ENCODE measurements at regions not wholly inside any gene's neighbourhood (a gene's known extent, or its start where the extent isn't known, plus 50 kb on each side); places are given as distances from the start of the nearest gene placed in this dataset.

DNA sequence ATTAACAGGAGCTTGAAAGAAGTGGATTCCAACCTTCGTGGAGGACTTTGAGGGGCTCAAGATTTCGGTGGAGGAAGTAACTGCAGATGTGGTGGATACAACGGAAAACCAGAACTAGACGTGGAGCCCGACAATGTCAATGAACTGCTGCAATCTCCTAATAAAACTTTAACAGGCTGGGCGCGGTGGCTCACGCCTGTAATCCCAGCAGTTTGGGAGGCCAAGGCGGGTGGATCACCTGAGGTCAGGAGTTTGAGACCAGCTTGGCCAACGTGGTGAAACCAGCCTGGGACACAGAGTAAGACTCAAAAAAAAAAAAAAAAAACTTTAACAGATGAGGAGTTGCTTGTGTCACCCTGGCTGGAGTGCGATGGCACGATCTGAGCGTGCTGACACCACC, 477.8 kb upstream of the MKI67 start (continued):
- TF ChIP-seq CTCF (IDR thresholded peaks at IDR 0.05; ENCODE audit: low read depth, low read length, missing input control): no peak
- no peak for TF ChIP-seq FOXA1 (IDR thresholded peaks at IDR 0.05)

GRCh38 chr10:128605180-128605579, 479.0 kb upstream of the MKI67 start:
- TF ChIP-seq EGR1 (IDR thresholded peaks at IDR 0.05; ENCODE audit: low read depth in 2 of 2): no peak
- TF ChIP-seq FOXA1 (IDR thresholded peaks at IDR 0.05): no peak
- TF ChIP-seq SP1 (IDR thresholded peaks at IDR 0.05): no peak
- DNase-seq (ENCODE audit: low spot score): no peak
- H3K27me3 ChIP-seq (ENCODE audit: control insufficient read depth in 4 of 4, insufficient read depth in 4 of 4, low read length in 3 of 4): peaks cover 0 to 6% (median 0%) of the 10 kb centered on the region in 4 donors

DNA sequence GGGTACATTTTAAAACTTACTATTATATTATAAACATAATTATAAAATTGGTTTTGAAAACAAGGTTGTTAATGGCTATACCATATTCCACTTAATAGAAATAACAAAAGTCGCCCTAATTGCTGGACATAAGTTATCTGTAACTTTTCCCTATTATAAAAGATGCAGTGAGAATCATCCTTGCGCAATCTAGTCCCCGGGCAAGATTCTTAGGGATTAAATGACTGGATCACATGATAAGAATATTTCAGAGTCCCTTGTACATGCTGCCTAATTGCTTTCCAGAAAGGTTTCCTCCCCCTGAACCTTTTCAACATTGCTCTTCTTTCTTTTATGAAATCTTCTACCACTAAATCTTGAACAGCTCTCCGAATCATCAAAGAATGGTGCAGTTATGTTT, 479.8 kb upstream of the MKI67 start:
- no peak overlapping the region for H3K4me3 ChIP-seq (ENCODE audit: low read depth in 1 of 3, low read length in 3 of 3)
- no peaks in the 10 kb centered on the region for H3K4me1 ChIP-seq (ENCODE audit: control insufficient read depth in 4 of 4, insufficient read depth in 4 of 4, low read length in 3 of 4)
- H3K36me3 ChIP-seq (ENCODE audit: control insufficient read depth in 4 of 4, insufficient read depth in 3 of 4, low read depth in 1 of 4, low read length in 3 of 4): no peaks in the 10 kb centered on the region
- H3K9ac ChIP-seq (ENCODE audit: low read depth in 1 of 2, low read length in 2 of 2): no peak overlapping the region
- WGBS: 81% methylated on average over 4 of the region's 4 CpGs
- DNase-seq (ENCODE audit: low spot score): no peak
- no peak overlapping the region for H3K27ac ChIP-seq (ENCODE audit: low read depth in 1 of 2, low read length in 2 of 2)
- TF ChIP-seq SP1 (IDR thresholded peaks at IDR 0.05): no peak
- TF ChIP-seq CTCF (IDR thresholded peaks at IDR 0.05; ENCODE audit: low read depth, low read length, missing input control): no peak
- TF ChIP-seq HNF4A (conservative IDR thresholded peaks at IDR 0.05): no peak
- TF ChIP-seq TAF1 (conservative IDR thresholded peaks at IDR 0.05): no peak
- no peak for TF ChIP-seq HNF4G (IDR thresholded peaks at IDR 0.05)
- no peak for TF ChIP-seq EGR1 (IDR thresholded peaks at IDR 0.05; ENCODE audit: low read depth in 2 of 2)
- no peak for TF ChIP-seq GABPA (IDR thresholded peaks at IDR 0.05 in 1 of 2, conservative IDR thresholded peaks at IDR 0.05 in 1 of 2)
- no peak for TF ChIP-seq FOXA2 (IDR thresholded peaks at IDR 0.05)
- no peak for TF ChIP-seq MAX (IDR thresholded peaks at IDR 0.05)
- no peak for TF ChIP-seq YY1 (IDR thresholded peaks at IDR 0.05)
- no peak for TF ChIP-seq JUND (IDR thresholded peaks at IDR 0.05)
- TF ChIP-seq, protein P1, sequence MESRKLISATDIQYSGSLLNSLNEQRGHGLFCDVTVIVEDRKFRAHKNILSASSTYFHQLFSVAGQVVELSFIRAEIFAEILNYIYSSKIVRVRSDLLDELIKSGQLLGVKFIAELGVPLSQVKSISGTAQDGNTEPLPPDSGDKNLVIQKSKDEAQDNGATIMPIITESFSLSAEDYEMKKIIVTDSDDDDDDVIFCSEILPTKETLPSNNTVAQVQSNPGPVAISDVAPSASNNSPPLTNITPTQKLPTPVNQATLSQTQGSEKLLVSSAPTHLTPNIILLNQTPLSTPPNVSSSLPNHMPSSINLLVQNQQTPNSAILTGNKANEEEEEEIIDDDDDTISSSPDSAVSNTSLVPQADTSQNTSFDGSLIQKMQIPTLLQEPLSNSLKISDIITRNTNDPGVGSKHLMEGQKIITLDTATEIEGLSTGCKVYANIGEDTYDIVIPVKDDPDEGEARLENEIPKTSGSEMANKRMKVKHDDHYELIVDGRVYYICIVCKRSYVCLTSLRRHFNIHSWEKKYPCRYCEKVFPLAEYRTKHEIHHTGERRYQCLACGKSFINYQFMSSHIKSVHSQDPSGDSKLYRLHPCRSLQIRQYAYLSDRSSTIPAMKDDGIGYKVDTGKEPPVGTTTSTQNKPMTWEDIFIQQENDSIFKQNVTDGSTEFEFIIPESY (IDR thresholded peaks at IDR 0.05): no peak
- peaks cover 0 to 6% (median 0%) of the 10 kb centered on the region in 4 donors for H3K27me3 ChIP-seq (ENCODE audit: control insufficient read depth in 4 of 4, insufficient read depth in 4 of 4, low read length in 3 of 4)
- H3K9me3 ChIP-seq (ENCODE audit: control insufficient read depth in 4 of 4, low read length in 3 of 4): no peaks in the 10 kb centered on the region

More at GRCh38 chr10:128605180-128605579, 479.0 kb upstream of the MKI67 start:
- no peak overlapping the region for H3K27ac ChIP-seq (ENCODE audit: low read depth in 1 of 2, low read length in 2 of 2)
- H3K9me3 ChIP-seq (ENCODE audit: control insufficient read depth in 4 of 4, low read length in 3 of 4): no peaks in the 10 kb centered on the region
- H3K36me3 ChIP-seq (ENCODE audit: control insufficient read depth in 4 of 4, insufficient read depth in 3 of 4, low read depth in 1 of 4, low read length in 3 of 4): no peaks in the 10 kb centered on the region
- 67% methylated on average over 1 of the region's 1 CpG for WGBS
- H3K4me3 ChIP-seq (ENCODE audit: low read depth in 1 of 3, low read length in 3 of 3): no peak overlapping the region
- no peak overlapping the region for H3K9ac ChIP-seq (ENCODE audit: low read depth in 1 of 2, low read length in 2 of 2)
- no peaks in the 10 kb centered on the region for H3K4me1 ChIP-seq (ENCODE audit: control insufficient read depth in 4 of 4, insufficient read depth in 4 of 4, low read length in 3 of 4)

Data from liver (tissue), 8 donors.